ENCODE measurements at regions not wholly inside any gene's neighbourhood (a gene's known extent, or its start where the extent isn't known, plus 50 kb on each side); places are given as distances from the start of the nearest gene placed in this dataset.

- H3K27ac ChIP-seq (replicated peaks) = no peak overlapping the region
- H3K27me3 ChIP-seq (ENCODE audit: insufficient read depth, poor library complexity, severe bottlenecking) = no peaks in the 10 kb centered on the region
- no peak for DNase-seq (ENCODE audit: low read depth in 1 of 2, low spot score in 1 of 2)
- TF ChIP-seq CTCF (IDR thresholded peaks at IDR 0.05; ENCODE audit: insufficient read depth, low read length) = no peak
- H3K4me3 ChIP-seq (replicated peaks; ENCODE audit: insufficient read depth, low read length) = no peak overlapping the region
Observed at GRCh38 chr2:107222466-107222865, 336.5 kb upstream of the ST6GAL2 start.

DNA sequence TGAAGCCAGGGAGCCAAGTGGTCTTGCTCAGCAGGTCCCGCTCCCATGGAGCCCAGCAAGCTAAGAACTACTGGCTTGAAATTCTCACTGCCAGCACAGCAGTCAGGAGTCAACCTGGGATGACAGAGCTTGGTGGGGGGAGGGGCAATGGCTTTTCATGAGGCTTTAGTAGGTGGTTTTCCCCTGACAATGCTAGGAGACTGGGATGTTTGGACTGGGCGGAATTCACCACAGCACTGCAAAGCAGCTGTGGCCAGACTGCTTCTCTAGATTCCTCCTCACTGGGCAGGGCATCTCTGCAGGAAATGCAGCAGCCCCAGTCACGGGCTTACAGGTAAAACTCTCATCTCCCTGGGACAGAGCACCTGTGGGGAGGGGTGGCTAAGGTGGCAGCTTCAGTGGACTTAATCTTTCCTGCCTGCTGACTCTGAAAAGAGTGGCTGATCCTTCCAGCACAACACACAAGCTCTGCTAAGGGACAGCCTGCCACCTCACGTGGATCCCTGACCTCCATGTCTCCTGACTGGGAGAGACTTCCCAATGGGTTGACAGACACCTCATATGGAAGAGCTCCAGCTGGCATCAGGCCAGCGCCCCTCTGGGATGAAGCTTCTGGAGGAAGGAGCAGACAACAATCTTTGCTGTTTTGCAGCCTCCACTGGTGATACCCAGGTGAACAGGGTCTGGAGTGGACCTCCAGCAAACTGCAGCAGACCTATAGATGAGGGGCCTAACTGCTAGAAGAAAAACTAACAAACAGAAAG is 349.7 kb upstream of the ST6GAL2 start:
- no peak for DNase-seq (ENCODE audit: low read depth in 1 of 2, low spot score in 1 of 2)
- no peak for TF ChIP-seq CTCF (IDR thresholded peaks at IDR 0.05; ENCODE audit: insufficient read depth, low read length)
- no peak for TF ChIP-seq REST (IDR thresholded peaks at IDR 0.05; ENCODE audit: insufficient replicate concordance, low read depth)
- TF ChIP-seq POLR2AphosphoS5 (IDR thresholded peaks at IDR 0.05; ENCODE audit: low read depth) = no peak
- no peak for TF ChIP-seq SPI1 (IDR thresholded peaks at IDR 0.05; ENCODE audit: borderline replicate concordance, low read depth)
- TF ChIP-seq GABPA (IDR thresholded peaks at IDR 0.05; ENCODE audit: low read depth) = no peak
- Histone ChIP-seq H3K4me3 (replicated peaks; ENCODE audit: insufficient read depth, low read length) (no peak overlapping the region), H3K27me3 (ENCODE audit: insufficient read depth, poor library complexity, severe bottlenecking) (no peaks in the 10 kb centered on the region), H3K27ac (replicated peaks) (no peak overlapping the region)

DNA sequence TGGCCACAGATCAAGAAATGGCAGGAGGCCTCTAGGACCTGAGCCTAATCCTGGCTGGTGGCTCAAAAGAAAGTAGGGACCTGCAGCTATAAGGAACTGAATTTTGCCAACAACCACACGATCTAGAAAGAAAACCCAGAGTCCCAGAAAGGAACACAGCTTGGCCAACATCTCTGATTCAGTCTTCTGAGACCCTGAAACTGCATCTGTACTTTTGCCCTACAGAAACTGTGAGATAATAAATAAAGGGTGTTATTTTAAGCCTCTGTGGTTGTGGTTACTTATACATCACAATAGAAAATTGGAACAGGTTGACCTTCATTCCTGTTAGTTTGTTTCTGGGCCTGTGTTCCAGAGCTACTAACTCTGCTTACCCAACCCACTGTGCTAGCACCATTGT is 356.8 kb upstream of the ST6GAL2 start:
- TF ChIP-seq SPI1 (IDR thresholded peaks at IDR 0.05; ENCODE audit: borderline replicate concordance, low read depth) = no peak
- TF ChIP-seq CTCF (IDR thresholded peaks at IDR 0.05; ENCODE audit: insufficient read depth, low read length) = no peak
- no peak for TF ChIP-seq POLR2AphosphoS5 (IDR thresholded peaks at IDR 0.05; ENCODE audit: low read depth)
- no peak for TF ChIP-seq GABPA (IDR thresholded peaks at IDR 0.05; ENCODE audit: low read depth)

GRCh38 chr2:107248932-107249331 is 363.0 kb upstream of the ST6GAL2 start:
- Histone ChIP-seq H3K4me3 (replicated peaks; ENCODE audit: insufficient read depth, low read length) (no peak overlapping the region), H3K27ac (replicated peaks) (no peak overlapping the region), H3K27me3 (ENCODE audit: insufficient read depth, poor library complexity, severe bottlenecking) (no peaks in the 10 kb centered on the region)
- no peak for DNase-seq (ENCODE audit: low read depth in 1 of 2, low spot score in 1 of 2)
- TF ChIP-seq SPI1 (IDR thresholded peaks at IDR 0.05; ENCODE audit: borderline replicate concordance, low read depth) (no peak), POLR2AphosphoS5 (IDR thresholded peaks at IDR 0.05; ENCODE audit: low read depth) (no peak), CTCF (IDR thresholded peaks at IDR 0.05; ENCODE audit: insufficient read depth, low read length) (no peak), GABPA (IDR thresholded peaks at IDR 0.05; ENCODE audit: low read depth) (no peak), REST (IDR thresholded peaks at IDR 0.05; ENCODE audit: insufficient replicate concordance, low read depth) (no peak)

More for the DNA sequence above, 356.8 kb upstream of the ST6GAL2 start:
- DNase-seq (ENCODE audit: low read depth in 1 of 2, low spot score in 1 of 2) = no peak
- no peak overlapping the region for H3K27ac ChIP-seq (replicated peaks)
- no peaks in the 10 kb centered on the region for H3K27me3 ChIP-seq (ENCODE audit: insufficient read depth, poor library complexity, severe bottlenecking)
- H3K4me3 ChIP-seq (replicated peaks; ENCODE audit: insufficient read depth, low read length) = no peak overlapping the region

All from HL-60 (cell line).